ENCODE measurements at regions not wholly inside any gene's neighbourhood (a gene's known extent, or its start where the extent isn't known, plus 50 kb on each side); places are given as distances from the start of the nearest gene placed in this dataset.

DNA sequence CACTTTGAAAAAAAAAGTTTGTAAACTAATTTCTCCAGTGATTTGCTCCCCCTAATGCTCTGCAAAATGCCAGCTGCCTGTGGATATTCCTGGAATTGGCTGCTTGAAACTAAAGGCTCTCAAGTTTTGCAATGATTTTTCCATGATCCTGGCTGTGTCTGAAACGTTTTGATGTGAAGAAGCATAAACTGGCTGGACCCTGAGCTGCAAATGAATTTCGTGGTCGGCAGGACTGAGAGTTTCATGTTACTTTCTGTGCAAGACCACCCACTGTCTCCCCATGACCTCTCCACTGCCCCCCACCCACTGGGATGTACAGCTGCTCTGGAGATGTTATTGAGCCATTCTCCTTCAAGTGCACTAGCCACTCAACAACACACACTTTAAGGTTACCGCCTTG is 171.3 kb upstream of the SSTR4 start:
- CTCF ChIA-PET (ENCODE audit: low intra/inter-chr PET ratio, low total read pairs), result no interaction called here
- no peak for TF ChIP-seq JUNB (CRISPR knock-in tag; IDR thresholded peaks at IDR 0.05; ENCODE audit: borderline replicate concordance)
- TF ChIP-seq MTF1 (CRISPR knock-in tag; IDR thresholded peaks at IDR 0.05), result no peak
- no peak for TF ChIP-seq MZF1 (CRISPR knock-in tag; IDR thresholded peaks at IDR 0.05; ENCODE audit: borderline replicate concordance)
- TF ChIP-seq MYNN (CRISPR knock-in tag; IDR thresholded peaks at IDR 0.05; ENCODE audit: low read depth), result no peak
- no peak for TF ChIP-seq ZNF546 (CRISPR knock-in tag; conservative IDR thresholded peaks at IDR 0.05)
- no peak for TF ChIP-seq ZNF749 (CRISPR knock-in tag; IDR thresholded peaks at IDR 0.05; ENCODE audit: borderline replicate concordance)
- TF ChIP-seq SMC3 (IDR thresholded peaks at IDR 0.05; ENCODE audit: low read length), result no peak
- TF ChIP-seq, protein P1, sequence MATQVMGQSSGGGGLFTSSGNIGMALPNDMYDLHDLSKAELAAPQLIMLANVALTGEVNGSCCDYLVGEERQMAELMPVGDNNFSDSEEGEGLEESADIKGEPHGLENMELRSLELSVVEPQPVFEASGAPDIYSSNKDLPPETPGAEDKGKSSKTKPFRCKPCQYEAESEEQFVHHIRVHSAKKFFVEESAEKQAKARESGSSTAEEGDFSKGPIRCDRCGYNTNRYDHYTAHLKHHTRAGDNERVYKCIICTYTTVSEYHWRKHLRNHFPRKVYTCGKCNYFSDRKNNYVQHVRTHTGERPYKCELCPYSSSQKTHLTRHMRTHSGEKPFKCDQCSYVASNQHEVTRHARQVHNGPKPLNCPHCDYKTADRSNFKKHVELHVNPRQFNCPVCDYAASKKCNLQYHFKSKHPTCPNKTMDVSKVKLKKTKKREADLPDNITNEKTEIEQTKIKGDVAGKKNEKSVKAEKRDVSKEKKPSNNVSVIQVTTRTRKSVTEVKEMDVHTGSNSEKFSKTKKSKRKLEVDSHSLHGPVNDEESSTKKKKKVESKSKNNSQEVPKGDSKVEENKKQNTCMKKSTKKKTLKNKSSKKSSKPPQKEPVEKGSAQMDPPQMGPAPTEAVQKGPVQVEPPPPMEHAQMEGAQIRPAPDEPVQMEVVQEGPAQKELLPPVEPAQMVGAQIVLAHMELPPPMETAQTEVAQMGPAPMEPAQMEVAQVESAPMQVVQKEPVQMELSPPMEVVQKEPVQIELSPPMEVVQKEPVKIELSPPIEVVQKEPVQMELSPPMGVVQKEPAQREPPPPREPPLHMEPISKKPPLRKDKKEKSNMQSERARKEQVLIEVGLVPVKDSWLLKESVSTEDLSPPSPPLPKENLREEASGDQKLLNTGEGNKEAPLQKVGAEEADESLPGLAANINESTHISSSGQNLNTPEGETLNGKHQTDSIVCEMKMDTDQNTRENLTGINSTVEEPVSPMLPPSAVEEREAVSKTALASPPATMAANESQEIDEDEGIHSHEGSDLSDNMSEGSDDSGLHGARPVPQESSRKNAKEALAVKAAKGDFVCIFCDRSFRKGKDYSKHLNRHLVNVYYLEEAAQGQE (IDR thresholded peaks at IDR 0.05; ENCODE audit: borderline replicate concordance in 1 of 2, low read depth in 1 of 2, low read length in 2 of 2), result no peak
- TF ChIP-seq, protein P2, sequence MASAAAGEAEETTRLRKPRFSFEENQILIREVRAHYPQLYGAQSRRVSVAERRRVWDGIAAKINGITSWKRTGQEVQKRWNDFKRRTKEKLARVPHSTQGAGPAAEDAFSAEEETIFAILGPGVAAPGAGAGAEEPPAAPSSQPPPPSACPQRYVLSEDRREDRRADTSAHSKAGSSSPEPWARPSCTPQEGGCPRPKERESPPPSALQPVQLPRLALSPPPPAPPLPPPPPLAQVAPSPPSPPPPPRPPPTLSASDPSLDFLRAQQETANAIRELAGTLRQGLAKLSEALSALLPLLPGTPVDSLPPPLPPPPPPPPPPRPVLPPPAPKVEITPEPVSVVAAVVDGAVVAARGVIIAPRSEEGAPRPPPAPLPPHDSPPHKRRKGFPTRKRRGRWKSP (CRISPR knock-in tag; IDR thresholded peaks at IDR 0.05), result no peak
- no peak for TF ChIP-seq TOE1 (CRISPR knock-in tag; IDR thresholded peaks at IDR 0.05)
- TF ChIP-seq ZNF577 (CRISPR knock-in tag; IDR thresholded peaks at IDR 0.05; ENCODE audit: borderline replicate concordance, low read depth), result no peak
- TF ChIP-seq KAT8 (CRISPR knock-in tag; IDR thresholded peaks at IDR 0.05), result no peak
- TF ChIP-seq SMARCC2 (IDR thresholded peaks at IDR 0.05), result no peak
- TF ChIP-seq, protein P3, sequence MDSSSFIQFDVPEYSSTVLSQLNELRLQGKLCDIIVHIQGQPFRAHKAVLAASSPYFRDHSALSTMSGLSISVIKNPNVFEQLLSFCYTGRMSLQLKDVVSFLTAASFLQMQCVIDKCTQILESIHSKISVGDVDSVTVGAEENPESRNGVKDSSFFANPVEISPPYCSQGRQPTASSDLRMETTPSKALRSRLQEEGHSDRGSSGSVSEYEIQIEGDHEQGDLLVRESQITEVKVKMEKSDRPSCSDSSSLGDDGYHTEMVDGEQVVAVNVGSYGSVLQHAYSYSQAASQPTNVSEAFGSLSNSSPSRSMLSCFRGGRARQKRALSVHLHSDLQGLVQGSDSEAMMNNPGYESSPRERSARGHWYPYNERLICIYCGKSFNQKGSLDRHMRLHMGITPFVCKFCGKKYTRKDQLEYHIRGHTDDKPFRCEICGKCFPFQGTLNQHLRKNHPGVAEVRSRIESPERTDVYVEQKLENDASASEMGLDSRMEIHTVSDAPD (CRISPR knock-in tag; IDR thresholded peaks at IDR 0.05), result no peak
- TF ChIP-seq HCFC1 (IDR thresholded peaks at IDR 0.05; ENCODE audit: low read depth, low read length), result no peak
- TF ChIP-seq SAFB2 (CRISPR knock-in tag; IDR thresholded peaks at IDR 0.05; ENCODE audit: borderline replicate concordance, low read depth), result no peak

More for the DNA sequence above, 171.3 kb upstream of the SSTR4 start:
- no peaks in the 10 kb centered on the region for H4K20me1 ChIP-seq (ENCODE audit: insufficient read depth, low read length)
- BruUV-seq (replicated peaks), result no TSS peak
- no peaks in the 10 kb centered on the region for H3K79me2 ChIP-seq (ENCODE audit: insufficient read depth, low read length)
- no peak overlapping the region for H3K9ac ChIP-seq (ENCODE audit: insufficient read depth, low read depth, low read length)
- POLR2A ChIA-PET, result no interaction called here
- DNase-seq (ENCODE audit: low spot score) (no peak), FAIRE-seq (no peak), ATAC-seq (no peak)
- no peak overlapping the region for H3K27ac ChIP-seq (ENCODE audit: extremely low read length, insufficient read depth, low read length)
- no peaks in the 10 kb centered on the region for H3K9me3 ChIP-seq (ENCODE audit: low read length)
- in situ Hi-C loops (cut with HindIII; ENCODE audit: extremely low pct_ligation_motif_present, low pct_unique_long_range_greater_than_20kb) (no loop called here), intact Hi-C loops (cut with micrococcal nuclease; ENCODE audit: unreplicated experiment) (no loop called here)
- no peaks in the 10 kb centered on the region for H3K36me3 ChIP-seq (replicated peaks in 1 of 2; ENCODE audit: control insufficient read depth in 1 of 2, insufficient read depth in 2 of 2, low read length in 2 of 2)
- H3K4me1 ChIP-seq (ENCODE audit: insufficient read depth, low read length), result no peaks in the 10 kb centered on the region
- WGBS (ENCODE audit: low lambda C conversion rate), result 10% methylated on average over 4 of the region's 4 CpGs
- H2AFZ ChIP-seq (ENCODE audit: low read length), result no peak overlapping the region
- no peaks in the 10 kb centered on the region; a peak in 1 of 5 replicates for H3K27me3 ChIP-seq (ENCODE audit: control insufficient read depth in 1 of 2, insufficient read depth in 2 of 2, low read length in 2 of 2)
- no peak overlapping the region for H3K4me3 ChIP-seq (replicated peaks in 1 of 3; ENCODE audit: insufficient read depth in 1 of 3, low read depth in 2 of 3, low read length in 3 of 3)
- H3K4me2 ChIP-seq (ENCODE audit: low read depth, low read length), result no peak overlapping the region

All from HepG2 (cell line).